Stimulated activated CD4-positive, alpha-beta T cell treated with anti-CD3 and anti-CD28 coated beads, Interleukin-15, amount 100 ng/mL, for 24 hours (primary cell): ENCODE measurements at regions not wholly inside any gene's neighbourhood (a gene's known extent, or its start where the extent isn't known, plus 50 kb on each side); places are given as distances from the start of the nearest gene placed in this dataset.
"Not testable (repeated sequence)": the region's sequence is repeated elsewhere in the genome, so short reads cannot be mapped to it uniquely, and the experiment has no call there.

Source experiments
- DNase-seq: peaks from one replicate; pipeline ENCODE4 v3.0.0-alpha.2; 2020

DNA sequence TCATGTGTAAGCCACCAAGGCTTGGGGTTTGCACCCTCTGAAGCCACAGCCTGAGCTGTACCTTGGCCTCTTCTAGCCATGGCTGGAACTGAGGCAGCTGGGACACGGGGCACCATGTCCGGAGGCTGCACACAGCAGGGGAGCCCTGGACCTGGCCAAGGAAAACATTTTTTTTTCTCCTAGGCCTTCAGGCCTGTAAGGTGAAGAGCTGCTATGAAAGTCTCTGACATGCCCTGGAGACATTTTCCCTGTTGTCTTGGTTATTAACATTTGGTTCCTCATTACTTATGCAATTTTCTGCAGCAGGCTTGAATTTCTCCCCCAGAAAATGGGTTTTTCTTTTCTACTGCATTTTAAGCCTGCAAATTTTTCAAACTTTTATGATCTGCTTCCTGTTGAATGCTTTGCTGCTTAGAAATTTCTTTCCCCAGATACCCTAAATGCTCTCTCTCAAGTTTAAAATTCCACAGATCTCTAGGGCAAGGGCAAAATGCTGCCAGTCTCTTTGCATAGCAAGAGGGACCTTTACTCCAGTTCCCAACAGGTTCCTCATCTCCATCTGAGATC is 295.8 kb downstream of the LTN1 start:
- no peak for DNase-seq

DNA sequence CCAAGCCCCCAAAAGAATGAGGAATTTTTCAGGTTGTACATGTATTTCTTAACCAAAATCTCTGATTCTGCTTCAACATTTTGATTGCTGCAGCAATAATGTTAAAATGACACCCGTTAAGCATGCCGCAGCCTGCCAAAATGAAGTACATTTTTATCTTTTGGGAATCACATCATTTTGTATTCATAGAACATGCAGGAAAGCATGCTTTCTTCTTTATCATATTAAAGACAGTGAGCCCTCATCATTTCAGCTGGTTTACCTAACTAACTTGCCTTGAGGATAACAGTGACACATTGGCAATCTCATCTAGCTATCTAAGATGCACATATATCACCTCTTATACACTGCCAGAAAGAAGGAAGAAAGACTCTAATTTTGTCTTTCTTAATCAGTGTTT is 299.2 kb downstream of the LTN1 start:
- no peak for DNase-seq

DNA sequence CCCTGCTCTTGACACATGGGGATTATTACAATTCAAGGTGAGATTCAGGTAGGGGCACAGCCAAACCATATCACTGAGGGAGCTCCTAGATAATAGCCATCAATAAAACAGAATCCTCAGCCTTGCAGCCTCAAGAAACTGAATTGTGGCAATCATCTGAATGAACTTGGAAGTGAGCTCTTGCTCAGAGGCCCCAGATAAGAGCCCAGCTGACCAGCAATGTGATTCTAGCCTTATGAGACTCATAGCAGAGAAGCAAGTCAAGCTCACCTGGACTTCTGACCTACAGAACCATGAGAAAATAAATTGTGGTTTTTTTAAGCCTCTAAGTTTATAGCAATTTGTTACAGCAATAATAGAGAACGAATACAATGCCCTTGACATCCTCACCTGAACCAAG is 302.5 kb downstream of the LTN1 start:
- no peak for DNase-seq

DNA sequence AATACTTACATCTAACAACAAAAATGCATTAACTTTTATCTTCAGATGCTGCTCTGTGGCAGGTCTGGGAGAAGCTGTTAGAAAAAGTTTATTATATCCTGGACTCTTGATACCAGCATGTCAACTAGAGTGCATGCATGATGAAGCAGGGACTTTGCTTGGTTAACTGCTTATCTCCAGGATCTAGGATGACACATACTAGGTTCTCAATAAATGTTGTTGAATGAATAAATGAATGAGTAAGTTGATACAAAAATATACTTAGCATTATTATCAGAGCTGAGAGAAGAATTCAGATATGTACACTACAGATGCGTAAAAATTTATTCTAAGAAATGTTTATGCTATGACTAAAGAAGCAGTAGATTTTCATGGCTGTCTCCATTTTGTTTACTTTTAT is 304.3 kb downstream of the LTN1 start:
- DNase-seq: no peak

DNA sequence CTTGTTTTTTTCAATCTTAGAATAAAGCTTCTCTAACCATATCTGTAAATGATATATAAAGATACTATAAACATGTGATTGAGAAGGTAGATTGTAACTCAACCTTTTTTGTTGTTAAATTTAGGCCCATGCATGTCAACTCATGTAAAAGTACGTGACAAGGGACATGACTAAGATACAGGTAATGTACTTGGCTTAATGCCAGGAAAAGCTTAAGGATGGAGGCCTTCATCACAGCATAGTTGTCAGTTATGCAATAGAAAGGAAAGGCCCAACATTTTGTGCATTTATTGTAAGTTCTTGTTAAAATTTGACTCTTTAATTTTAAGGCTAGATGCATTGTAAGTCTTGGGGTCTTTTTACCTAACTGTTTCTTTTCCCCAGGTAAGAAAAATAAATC is 305.1 kb downstream of the LTN1 start:
- DNase-seq: no peak

DNA sequence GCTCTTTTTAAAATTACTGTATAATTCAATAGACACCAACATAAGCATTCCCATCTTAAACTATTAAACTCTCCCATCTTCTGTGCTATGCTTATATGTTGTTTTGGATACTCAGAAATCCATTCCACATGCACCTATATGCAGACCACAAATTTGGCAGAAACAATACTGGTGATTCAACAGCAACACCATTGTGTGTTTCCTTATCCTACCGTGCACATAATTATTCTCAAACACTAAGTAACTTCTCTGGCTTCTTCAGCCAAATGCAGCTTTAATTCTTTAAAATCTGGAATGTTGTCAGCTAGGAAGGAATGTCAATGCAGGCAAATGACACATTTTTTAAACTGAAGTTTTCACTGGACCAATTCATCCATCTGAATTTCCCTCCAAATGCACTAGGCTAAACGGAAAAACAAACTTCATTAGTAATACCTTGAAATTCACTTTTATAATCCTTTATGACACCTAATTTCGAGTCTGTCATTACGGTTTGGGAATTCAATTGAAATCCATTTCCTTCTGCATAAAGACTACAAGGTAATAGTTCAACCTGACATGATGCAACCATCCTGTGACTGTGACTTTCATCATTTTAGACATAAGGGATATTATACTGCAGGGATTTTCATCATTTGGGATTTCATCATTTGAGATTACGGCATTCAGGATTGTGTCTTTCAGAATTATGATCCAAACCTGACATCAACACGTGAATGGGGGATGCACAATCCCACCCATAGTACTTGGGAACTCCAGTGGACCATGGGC is 308.5 kb downstream of the LTN1 start:
- DNase-seq: no peak

DNA sequence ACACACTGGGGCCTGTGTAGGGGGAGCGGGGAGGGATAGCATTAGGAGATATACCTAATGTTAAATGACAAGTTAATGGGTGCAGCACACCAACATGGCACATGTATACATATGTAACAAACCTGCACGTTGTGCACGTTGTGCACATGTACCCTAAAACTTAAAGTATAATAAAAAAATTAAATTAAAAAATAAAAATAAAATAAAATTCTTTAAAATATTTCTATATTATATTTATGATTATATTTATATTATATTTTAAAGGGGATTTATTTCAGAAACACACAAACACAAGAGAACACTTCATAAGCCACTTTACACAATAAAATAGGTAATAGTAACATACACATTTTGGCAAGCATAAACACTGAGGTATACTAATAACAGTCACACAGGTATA is 309.8 kb downstream of the LTN1 start:
- DNase-seq: not testable (repeated sequence)

DNA sequence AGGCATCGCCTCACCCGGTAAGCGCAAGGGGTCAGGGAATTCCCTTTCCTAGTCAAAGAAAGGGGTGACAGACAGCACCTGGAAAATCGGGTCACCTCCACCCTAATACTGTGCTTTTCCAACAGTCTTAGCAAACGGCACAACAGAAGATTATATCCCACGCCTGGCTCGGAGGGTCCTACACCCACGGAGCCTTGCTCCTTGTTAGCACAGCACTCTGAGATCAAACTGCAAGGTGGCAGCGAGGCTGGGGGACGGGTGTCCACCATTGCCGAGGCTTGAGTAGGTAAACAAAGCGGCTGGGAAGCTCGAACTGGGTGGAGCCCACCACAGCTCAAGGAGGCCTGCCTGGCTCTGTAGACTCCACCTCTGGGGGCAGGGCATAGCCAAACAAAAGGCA is 315.6 kb downstream of the LTN1 start:
- DNase-seq: not testable (repeated sequence)

DNA sequence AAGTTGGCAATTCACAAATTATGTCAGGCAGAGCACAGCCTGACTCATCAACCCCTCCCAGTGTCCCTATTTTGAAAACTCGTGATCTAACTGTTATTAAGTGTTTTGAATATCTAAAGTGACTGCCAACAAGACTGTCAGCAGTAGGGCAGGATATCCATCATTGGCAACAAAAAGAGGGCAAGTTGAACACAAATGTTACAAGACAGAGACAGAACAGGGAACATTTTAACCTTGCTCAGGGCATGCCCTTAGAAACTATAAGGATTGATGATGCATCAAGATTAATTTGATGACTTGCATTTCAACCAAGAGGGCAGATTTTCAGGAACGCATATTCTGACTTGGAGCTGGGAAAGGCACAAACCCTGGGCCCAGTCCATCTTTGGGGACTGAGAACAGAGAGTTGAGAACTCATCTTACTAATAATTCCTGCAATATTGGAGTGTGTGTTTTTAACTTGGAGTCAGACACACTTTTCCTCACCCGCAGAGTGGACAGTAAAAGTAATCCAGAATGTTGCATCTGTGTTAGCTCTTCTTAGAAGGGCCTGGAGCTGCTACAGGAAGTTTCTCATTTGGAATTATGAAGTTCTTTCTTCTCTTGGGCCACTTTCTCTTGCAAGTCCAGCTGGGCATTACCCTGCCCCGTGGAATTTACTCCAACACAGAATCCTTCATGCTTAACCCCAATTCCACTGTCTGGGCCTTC is 317.2 kb downstream of the LTN1 start:
- no peak for DNase-seq

DNA sequence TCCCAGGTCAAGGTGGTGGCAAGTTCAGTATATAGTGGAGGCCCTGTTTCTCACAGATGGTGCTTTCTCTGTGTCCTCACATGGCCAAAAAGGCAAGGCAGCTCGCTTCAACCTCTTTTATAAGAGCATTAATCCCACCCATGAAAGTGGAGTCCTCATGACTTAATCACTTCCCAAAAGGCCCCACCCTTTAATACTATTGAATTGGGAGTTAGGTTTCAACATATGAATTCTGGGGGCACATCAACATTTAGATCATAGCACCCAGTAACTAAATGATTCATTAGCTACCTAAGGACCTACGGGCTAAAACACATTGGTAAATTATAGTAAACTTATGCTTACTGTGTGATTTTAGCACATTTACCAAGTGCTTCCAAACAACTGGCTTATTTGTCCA is 317.9 kb downstream of the LTN1 start:
- DNase-seq: no peak

DNA sequence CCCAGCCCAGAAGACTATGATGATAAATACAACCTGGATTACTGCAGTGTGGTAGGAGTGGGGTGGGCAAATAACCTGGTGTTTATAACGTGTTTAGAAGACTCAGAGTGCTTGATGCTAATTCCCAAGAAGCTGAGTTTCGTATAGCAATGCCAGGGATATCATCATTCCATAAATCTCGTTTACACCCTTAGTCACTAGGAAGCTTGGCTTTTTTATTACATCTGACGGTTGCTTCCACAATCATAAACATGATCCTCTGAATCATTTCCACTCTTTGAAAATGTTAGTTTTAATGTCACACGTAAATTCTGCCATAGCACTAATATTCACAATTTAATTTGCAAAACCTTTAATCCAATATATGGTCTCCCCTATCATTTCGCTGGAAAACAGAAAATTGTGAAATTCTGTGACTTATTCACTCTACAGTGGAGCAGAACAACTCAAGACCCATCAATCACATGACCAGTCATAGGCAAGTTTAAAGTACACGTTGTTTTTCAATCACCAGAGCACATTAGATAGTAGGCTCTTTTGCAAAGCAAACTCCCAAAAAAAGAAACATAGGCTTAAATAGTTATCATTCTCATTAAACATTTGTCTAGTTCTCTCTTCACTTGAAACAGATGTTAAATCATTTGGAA is 321.0 kb downstream of the LTN1 start:
- no peak for DNase-seq

DNA sequence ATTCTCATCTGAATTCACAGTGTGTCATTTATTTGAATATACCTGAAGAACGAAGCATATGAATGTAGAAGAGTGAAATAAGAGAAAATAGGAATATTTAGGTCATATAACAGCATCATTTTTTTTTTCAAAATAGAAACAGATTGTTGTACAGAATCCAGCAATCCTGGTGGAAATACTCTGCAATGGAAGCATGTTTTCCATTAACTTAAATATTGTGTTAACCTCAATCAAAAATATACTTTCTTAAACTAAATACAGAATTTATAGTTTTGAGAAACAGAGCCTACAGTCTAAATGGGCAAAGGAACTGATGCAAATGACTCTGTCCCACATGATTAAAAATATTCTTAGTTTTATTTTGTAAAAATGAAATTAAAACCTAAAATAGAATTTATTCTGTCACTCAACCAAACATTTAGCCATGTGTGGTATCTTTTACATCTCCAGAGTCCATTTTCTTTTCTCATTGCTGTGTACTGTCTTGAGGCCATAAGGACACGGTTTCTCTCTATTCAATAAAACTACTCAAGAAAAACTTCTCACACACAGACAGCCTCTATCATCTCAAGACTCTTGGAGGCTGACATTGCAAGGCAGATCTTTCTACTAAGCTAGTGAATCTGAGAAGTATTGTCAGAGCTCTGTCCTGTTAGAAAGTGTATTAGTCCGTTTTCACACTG is 322.6 kb downstream of the LTN1 start:
- no peak for DNase-seq

DNA sequence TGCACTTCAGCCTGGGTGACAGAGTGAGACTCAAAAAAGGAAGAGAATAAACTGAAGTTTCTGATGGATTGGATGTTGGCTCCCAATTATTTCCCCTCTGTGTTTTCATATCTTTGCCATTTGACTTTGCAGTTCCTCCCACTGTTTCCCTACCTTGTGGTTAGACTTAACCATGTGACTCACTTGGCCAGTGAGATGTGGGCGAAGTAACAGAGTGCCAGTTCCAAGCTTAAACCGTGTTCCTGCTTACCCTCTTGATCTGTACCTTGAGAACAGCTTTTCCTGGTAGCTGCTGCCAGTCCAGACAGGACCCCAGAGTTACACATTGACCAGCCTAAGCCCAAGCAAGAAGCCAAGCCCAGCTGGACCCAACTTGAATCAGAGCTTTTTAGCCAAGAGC is 323.4 kb downstream of the LTN1 start:
- DNase-seq: no peak

DNA sequence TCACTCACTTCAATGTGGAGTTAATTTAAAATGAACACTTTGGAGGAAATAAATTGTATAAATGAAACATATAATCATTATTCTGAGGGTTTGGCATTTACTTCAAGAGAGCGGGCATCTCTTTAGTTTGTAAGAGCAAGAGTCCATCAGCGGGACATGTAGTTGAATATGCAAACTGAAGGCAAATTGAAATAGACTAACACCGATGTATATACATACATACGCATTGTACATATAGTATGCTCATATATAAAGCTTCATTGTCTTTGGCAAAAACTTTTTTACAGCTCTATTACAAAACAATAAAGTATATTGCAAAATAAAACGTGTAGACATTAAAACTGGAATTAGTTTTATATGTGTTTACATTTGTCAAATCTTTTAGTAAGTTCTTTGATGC is 328.9 kb downstream of the LTN1 start:
- no peak for DNase-seq

DNA sequence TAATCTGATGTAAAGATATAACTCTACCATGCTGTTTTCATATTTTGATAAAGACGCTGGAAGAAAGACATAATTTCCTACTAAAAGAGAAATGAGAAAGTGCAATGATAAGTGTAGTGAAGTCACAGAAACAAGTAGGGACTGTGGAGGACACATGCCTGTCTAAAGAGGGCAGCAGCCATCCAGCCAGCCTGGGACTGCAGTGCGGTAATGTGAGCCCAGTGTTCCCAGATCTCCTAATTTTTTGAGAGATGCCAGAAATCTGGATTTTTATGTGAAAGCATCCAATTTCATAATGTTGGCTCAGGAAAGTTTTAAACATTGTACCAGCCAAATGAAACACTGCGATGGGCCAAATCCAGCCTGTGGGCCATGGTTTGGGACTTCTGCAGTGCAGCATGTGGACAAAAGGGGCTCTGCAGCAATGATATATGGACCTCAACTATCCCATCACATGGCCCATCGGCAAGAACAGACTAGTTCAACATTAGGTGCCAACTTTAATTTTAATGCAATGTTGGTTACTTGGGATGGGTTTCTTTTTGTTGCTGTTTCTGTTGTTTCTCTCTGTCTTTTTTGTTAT is 329.5 kb downstream of the LTN1 start:
- DNase-seq: no peak

DNA sequence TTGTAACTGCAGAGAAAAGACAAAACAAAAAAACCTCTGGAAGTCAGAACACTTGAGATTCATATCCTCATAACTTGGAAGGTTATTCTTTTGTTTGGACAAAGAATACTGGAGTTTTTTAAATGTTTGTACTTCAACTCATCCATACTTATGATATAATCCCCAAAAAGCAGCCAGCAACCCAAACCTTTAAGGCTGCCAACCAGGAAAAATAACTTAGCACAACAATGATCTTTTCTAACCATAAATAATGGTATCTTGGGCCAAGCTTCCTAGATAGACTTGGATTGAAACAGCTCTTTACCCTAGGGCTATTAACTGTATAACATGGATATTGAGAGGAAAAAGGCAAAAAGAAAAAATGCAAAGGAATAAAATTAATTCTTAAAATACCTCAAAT is 335.1 kb downstream of the LTN1 start:
- no peak for DNase-seq

DNA sequence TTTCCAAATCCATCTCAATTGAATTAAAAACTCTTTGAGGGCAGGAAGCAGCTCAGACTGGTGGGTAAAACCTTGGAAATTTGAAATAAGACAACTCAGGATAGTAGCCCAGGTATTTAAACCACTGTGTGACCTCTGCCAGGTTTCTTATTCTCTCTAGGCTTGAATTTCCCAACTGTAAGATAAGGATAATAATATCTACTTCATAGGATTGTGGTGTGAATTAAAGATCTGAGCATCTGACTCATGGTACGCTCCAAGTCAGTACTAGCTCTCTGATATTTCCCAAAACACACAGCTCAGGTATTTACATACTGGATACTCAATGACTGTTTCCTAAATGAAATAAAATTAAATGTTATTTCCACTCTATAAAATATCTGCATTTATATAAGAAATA is 337.2 kb downstream of the LTN1 start:
- DNase-seq: no peak

DNA sequence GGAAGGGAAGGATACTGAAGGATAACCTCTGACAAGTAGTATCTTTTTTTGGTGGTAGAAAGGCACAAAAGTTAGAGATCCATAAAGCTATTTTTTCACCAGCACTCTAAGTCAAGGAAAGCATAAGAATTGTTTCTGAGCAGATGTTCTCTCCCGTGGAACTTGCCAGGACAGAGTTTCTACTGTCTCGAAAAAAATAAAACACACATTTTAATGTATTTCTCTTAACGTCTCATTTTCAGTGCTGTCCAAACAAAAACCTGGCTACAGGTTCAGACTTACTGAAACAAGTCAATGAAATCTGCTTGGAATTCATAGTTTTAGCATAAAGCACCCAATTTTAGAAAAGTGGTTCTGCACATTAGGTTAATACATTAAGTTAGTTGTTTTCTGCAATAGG is 338.3 kb downstream of the LTN1 start:
- DNase-seq: no peak

DNA sequence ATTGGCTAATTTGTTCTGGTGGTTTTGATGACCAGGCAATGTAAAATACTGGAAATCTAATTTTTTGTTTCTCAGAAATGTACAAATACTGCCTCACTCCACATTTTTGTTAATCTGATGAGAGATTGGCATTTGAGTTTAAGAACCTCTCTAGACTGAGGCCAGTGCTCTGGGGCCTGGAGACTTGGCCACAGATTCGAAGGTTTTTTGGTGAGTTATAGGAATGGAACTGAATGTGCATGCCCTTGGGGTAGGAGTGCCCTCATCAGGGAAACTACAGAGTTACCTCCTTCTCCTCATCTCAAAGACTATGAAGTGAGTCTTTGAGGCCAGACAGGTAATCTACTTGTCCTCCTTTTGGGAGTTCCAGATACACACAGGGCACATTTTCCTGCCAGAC is 347.9 kb downstream of the LTN1 start:
- DNase-seq: no peak

DNA sequence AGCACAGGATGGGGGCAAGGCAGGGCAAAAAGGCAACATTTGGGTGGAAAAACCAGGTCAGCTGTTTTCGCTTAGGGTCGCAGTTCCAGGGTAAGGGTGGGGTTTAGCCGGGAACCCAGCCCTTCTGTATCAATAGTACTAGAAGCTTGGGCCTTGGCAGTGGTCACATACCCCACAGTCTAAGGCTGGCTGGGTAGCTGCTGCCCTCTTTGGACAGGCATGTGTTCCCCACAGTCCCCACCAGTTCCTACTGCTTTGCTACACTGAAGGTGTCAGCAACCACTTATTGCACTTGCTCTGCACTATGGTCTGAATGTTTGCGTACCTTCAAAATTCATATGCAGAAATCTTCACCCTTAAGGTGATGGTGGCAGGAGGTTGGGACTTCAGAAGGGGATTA is 349.8 kb downstream of the LTN1 start:
- no peak for DNase-seq

DNA sequence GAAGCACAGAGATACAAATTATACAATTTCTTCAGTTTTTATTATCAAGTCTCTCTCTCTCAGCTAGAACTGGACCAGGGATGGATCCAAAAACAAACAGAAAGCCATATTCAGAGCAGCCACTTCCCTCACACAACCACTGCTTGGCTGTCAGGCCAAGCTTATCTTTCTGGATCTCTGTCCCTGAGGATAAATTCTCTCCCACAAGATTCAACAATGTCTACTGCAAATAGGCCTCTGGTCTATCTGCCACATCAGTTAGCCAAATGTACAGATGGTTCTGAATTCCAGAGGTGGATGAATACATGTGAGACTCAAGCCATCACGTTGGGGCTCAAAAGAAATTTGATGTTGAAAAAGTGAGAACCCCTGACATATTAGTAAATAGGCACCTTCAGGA is 350.9 kb downstream of the LTN1 start:
- no peak for DNase-seq

DNA sequence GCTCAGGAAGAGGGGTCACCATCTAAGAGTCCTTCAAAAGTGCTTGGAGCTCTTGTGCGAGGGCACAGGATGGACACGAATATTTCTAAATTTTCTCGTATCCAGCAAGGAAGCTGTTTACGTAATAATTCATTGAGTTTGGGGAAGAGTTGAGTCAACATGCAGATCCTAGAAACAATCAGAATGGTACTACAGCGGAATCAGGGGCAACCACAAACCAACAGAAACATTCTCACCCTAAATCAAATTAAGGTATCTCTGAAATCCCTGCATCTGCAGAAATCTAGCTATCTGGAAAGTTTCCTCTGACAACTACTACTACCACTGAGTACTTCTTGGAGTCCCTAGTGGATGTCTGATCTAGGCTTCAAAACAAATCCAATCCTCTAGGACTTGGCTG is 352.4 kb downstream of the LTN1 start:
- DNase-seq: no peak

DNA sequence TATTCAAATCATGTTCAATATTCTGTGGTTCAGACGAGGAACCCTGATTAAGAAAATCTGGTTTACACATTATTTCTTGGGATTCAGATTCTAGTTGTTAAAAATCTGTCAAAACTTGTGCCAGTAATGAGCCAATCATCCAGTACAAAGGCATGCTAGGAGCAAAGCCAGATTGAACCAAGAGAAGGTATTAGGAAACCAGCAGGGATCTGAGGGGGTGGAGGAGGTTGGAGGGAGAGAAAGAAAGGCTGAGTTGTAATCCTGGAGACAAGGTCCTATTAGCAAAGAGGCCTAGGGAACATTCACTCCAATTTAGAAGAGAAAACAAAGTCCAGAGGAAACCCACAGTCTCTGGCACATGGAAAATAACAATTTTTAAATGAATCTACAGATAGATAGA is 352.9 kb downstream of the LTN1 start:
- no peak for DNase-seq
